ENCODE measurements at regions not wholly inside any gene's neighbourhood (a gene's known extent, or its start where the extent isn't known, plus 50 kb on each side); places are given as distances from the start of the nearest gene placed in this dataset.

DNA sequence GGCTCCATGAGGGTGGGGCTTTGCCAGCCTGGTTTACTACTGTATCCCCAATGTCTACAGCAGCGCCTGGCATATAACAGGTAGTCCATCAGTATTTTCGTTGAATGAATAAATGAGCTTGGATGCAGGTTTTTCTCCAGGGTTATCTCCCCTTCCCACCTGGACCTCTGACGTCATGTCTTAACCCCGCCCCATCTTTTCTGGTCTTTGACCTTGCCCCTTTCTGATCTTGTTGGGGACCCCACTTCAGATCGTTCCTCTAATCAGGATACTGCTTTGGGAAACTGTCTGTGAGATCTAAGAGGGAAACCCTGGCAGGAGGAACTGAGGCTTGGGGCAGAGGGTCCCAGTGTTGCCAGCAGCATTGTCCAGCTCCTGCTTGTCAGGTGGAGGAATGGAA lies 68.8 kb upstream of the GCSH start:
- DNase-seq (no peak), FAIRE-seq (no peak)
- H3K9me3 ChIP-seq (ENCODE audit: control insufficient read depth in 2 of 3, insufficient read depth in 1 of 3, low read length in 3 of 3), result no peaks in the 10 kb centered on the region
- no peak overlapping the region for H3K27ac ChIP-seq (ENCODE audit: low read depth in 2 of 2, low read length in 2 of 2)
- TF ChIP-seq, protein P1, sequence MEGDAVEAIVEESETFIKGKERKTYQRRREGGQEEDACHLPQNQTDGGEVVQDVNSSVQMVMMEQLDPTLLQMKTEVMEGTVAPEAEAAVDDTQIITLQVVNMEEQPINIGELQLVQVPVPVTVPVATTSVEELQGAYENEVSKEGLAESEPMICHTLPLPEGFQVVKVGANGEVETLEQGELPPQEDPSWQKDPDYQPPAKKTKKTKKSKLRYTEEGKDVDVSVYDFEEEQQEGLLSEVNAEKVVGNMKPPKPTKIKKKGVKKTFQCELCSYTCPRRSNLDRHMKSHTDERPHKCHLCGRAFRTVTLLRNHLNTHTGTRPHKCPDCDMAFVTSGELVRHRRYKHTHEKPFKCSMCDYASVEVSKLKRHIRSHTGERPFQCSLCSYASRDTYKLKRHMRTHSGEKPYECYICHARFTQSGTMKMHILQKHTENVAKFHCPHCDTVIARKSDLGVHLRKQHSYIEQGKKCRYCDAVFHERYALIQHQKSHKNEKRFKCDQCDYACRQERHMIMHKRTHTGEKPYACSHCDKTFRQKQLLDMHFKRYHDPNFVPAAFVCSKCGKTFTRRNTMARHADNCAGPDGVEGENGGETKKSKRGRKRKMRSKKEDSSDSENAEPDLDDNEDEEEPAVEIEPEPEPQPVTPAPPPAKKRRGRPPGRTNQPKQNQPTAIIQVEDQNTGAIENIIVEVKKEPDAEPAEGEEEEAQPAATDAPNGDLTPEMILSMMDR (IDR thresholded peaks at IDR 0.05; ENCODE audit: borderline replicate concordance, extremely low read depth, insufficient read depth), result no peak
- H3K27me3 ChIP-seq (ENCODE audit: control insufficient read depth, insufficient read depth, low read length), result no peaks in the 10 kb centered on the region
- H3K4me1 ChIP-seq (ENCODE audit: control insufficient read depth in 2 of 3, insufficient read depth in 2 of 3, low read depth in 1 of 3, low read length in 3 of 3), result no peaks in the 10 kb centered on the region
- no peak overlapping the region for H3K9ac ChIP-seq (ENCODE audit: low read length in 3 of 3)
- intact Hi-C loops (cut with DNase I), result no loop called here
- H3K36me3 ChIP-seq (ENCODE audit: control insufficient read depth in 2 of 3, insufficient read depth in 3 of 3, low read length in 3 of 3), result no peaks in the 10 kb centered on the region
- no peak overlapping the region for H3K4me3 ChIP-seq (ENCODE audit: low read length in 3 of 3)

DNA sequence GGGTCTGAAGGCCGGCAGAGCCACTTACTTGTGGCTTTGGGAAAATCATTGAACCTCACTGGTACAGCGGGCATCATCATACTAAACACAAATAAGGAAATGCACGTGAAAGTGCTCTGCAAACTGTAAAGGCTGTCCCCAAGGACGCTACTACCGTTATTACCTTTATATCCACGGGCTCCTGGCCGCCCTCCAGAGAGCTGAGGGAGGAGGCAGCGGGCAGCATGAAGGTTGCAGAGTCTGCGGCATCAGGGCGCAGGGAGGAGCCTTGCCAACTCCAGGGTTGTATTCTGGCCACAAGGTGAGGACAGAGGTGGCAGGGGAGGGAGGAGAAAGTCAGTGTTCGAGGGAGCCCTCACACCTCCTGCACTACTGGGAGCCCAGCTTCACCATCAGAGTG lies 68.3 kb upstream of the GCSH start:
- H3K4me1 ChIP-seq (ENCODE audit: control insufficient read depth in 2 of 3, insufficient read depth in 2 of 3, low read depth in 1 of 3, low read length in 3 of 3), result no peaks in the 10 kb centered on the region
- TF ChIP-seq, protein P1 (IDR thresholded peaks at IDR 0.05; ENCODE audit: borderline replicate concordance, extremely low read depth, insufficient read depth), result no peak
- H3K27ac ChIP-seq (ENCODE audit: low read depth in 2 of 2, low read length in 2 of 2), result no peak overlapping the region
- no peak for DNase-seq
- H3K9me3 ChIP-seq (ENCODE audit: control insufficient read depth in 2 of 3, insufficient read depth in 1 of 3, low read length in 3 of 3), result no peaks in the 10 kb centered on the region
- FAIRE-seq, result no peak
- intact Hi-C loops (cut with DNase I), result no loop called here
- H3K36me3 ChIP-seq (ENCODE audit: control insufficient read depth in 2 of 3, insufficient read depth in 3 of 3, low read length in 3 of 3), result no peaks in the 10 kb centered on the region
- no peak overlapping the region for H3K9ac ChIP-seq (ENCODE audit: low read length in 3 of 3)
- no peak overlapping the region for H3K4me3 ChIP-seq (ENCODE audit: low read length in 3 of 3)
- H3K27me3 ChIP-seq (ENCODE audit: control insufficient read depth, insufficient read depth, low read length), result no peaks in the 10 kb centered on the region

DNA sequence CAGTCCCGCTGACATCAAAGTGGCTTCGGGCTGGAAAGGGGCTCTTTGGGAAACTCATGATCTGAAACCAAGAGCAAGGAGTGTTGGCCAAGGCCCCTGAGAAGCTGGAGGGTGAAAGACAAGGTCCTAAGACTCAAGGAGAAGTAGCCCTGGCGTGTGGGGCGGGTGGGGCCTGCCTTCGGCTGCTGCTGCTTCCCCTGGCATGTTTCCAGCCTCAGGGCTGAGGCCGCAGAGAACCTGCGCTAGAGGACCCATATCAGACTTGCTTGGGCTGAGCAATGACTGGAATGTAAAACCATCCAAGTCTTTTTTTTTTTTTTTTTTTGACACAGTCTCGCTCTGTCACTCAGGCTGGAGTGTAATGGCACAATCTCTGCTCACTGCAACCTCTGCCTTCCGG lies 67.5 kb upstream of the GCSH start:
- H3K36me3 ChIP-seq (ENCODE audit: control insufficient read depth in 2 of 3, insufficient read depth in 3 of 3, low read length in 3 of 3), result no peaks in the 10 kb centered on the region
- no peak overlapping the region for H3K4me3 ChIP-seq (ENCODE audit: low read length in 3 of 3)
- intact Hi-C loops (cut with DNase I), result no loop called here
- H3K27ac ChIP-seq (ENCODE audit: low read depth in 2 of 2, low read length in 2 of 2), result no peak overlapping the region
- no peak overlapping the region for H3K9ac ChIP-seq (ENCODE audit: low read length in 3 of 3)
- no peaks in the 10 kb centered on the region for H3K4me1 ChIP-seq (ENCODE audit: control insufficient read depth in 2 of 3, insufficient read depth in 2 of 3, low read depth in 1 of 3, low read length in 3 of 3)
- TF ChIP-seq, protein P1 (IDR thresholded peaks at IDR 0.05; ENCODE audit: borderline replicate concordance, extremely low read depth, insufficient read depth), result no peak
- FAIRE-seq (no peak), DNase-seq (no peak)
- H3K27me3 ChIP-seq (ENCODE audit: control insufficient read depth, insufficient read depth, low read length), result no peaks in the 10 kb centered on the region
- no peaks in the 10 kb centered on the region for H3K9me3 ChIP-seq (ENCODE audit: control insufficient read depth in 2 of 3, insufficient read depth in 1 of 3, low read length in 3 of 3)

DNA sequence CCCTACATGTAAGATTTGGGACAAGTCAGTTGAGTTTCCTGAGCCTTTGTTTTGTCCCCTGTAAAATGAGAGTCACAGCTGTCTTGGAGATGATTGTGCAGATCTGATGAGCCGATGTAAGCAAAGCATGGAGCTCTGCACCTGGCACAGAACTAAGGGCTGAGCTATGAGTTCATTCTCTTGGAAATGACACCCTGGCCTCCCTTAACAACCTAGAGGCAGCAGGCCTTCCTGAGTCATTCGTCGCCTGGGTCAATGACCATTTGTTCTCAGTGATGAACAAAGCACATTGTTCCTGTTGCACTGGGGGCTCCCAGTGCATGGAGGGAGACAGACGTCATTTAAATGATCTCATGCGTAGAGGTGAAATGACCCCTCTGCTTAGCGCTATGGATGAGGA lies 62.8 kb upstream of the GCSH start:
- Histone ChIP-seq H3K4me3 (ENCODE audit: low read length in 3 of 3) (no peak overlapping the region), H3K27ac (ENCODE audit: low read depth in 2 of 2, low read length in 2 of 2) (no peak overlapping the region), H3K27me3 (ENCODE audit: control insufficient read depth, insufficient read depth, low read length) (no peaks in the 10 kb centered on the region), H3K9me3 (ENCODE audit: control insufficient read depth in 2 of 3, insufficient read depth in 1 of 3, low read length in 3 of 3) (no peaks in the 10 kb centered on the region), H3K4me1 (ENCODE audit: control insufficient read depth in 2 of 3, insufficient read depth in 2 of 3, low read depth in 1 of 3, low read length in 3 of 3) (no peaks in the 10 kb centered on the region), H3K9ac (ENCODE audit: low read length in 3 of 3) (no peak overlapping the region), H3K36me3 (ENCODE audit: control insufficient read depth in 2 of 3, insufficient read depth in 3 of 3, low read length in 3 of 3) (no peaks in the 10 kb centered on the region)
- TF ChIP-seq, protein P1 (IDR thresholded peaks at IDR 0.05; ENCODE audit: borderline replicate concordance, extremely low read depth, insufficient read depth), result no peak
- FAIRE-seq (no peak), DNase-seq (no peak)
- intact Hi-C loops (cut with DNase I), result no loop called here
